ENCODE measurements at regions not wholly inside any gene's neighbourhood (a gene's known extent, or its start where the extent isn't known, plus 50 kb on each side); places are given as distances from the start of the nearest gene placed in this dataset.

- no peak for DNase-seq (ENCODE audit: low spot score)
Measured at GRCh38 chr4:15370296-15370695, 57.5 kb upstream of the C1QTNF7 start.

- peak; percentile 18 for DNase-seq (ENCODE audit: low spot score)
Measured at GRCh38 chr4:15373363-15373762, 54.5 kb upstream of the C1QTNF7 start.

- no peak for DNase-seq (ENCODE audit: low spot score)
Measured at GRCh38 chr4:15374656-15375055, 53.2 kb upstream of the C1QTNF7 start.

- DNase-seq (ENCODE audit: low spot score), result no peak
Measured at GRCh38 chr4:15375667-15376066, 52.2 kb upstream of the C1QTNF7 start.

GRCh38 chr4:15376145-15376544, 51.7 kb upstream of the C1QTNF7 start:
- DNase-seq (ENCODE audit: low spot score), result no peak

- DNase-seq (ENCODE audit: low spot score), result no peak
Measured at GRCh38 chr4:15376594-15376993, 51.2 kb upstream of the C1QTNF7 start.
